ENCODE measurements at regions not wholly inside any gene's neighbourhood (a gene's known extent, or its start where the extent isn't known, plus 50 kb on each side); places are given as distances from the start of the nearest gene placed in this dataset.

DNA sequence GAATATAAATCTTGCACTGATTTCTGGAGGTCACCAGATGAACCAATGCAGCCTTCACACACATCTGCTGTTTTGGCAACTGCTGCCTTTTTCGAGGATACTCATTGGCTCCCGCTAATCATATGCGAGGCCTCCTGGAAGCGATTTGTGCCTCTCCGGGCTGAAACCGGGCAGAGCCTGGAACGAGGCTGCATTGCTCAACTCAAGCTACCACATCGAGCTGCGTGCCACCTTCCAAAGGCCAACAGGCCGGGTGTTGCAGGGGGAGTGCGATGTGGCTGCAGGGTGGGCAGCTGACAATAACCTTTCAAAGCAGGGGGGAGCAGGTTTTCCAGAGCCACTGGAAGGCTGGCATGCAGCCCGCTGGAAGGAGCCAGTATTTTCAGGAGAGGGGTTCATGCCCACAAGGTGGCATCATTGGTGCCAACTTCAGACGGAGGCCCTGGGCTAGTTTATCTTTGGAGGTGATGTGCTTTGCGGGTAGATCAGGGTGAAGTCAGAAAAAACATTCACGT lies 122.6 kb upstream of the IFNGR1 start:
- TF ChIP-seq EZH2 (IDR thresholded peaks at IDR 0.05) (no peak), POLR2AphosphoS5 (IDR thresholded peaks at IDR 0.05; ENCODE audit: borderline replicate concordance, low read depth, low read length) (0 out of 2 replicates have a peak, but pooled peaks have one; percentile 18)
